ENCODE measurements at regions not wholly inside any gene's neighbourhood (a gene's known extent, or its start where the extent isn't known, plus 50 kb on each side); places are given as distances from the start of the nearest gene placed in this dataset.
A peak's percentile ranks its signal among the peaks of the same experiment; 100 is the strongest.
"Not testable (repeated sequence)": the region's sequence is repeated elsewhere in the genome, so short reads cannot be mapped to it uniquely, and the experiment has no call there.

DNA sequence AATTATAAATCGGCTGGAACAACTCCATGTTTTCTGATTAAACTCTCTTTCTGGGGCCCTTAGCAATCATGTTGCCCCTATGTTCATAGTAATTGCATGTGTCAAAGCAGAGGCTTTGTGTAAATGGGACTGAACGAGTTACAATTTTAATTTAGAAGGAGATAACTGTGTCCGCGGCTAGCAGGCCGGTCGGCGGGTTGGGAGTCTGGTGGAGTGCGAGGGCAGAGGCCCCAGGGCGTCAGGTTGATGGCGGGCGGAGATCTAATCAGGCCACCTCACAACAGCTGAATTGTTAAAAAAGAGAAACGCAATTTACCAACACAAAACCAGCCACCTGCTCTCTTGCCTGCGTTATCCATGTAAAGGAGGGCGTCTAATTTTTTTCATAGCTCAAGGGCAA lies 134.9 kb upstream of the LPCAT1 start:
- Histone ChIP-seq H3K36me3 (ENCODE audit: insufficient read depth, low read length) (no peaks in the 10 kb centered on the region), H3K4me3 (ENCODE audit: low read length) (no peak overlapping the region), H4K20me1 (ENCODE audit: insufficient read depth, low read depth, low read length) (no peaks in the 10 kb centered on the region; the same call in 1 of the 2 replicates), H2AFZ (ENCODE audit: low read length) (no peak overlapping the region), H3K27ac (ENCODE audit: low read length) (no peak overlapping the region), H3K9me3 (ENCODE audit: low read length) (no peaks in the 10 kb centered on the region), H3K4me1 (ENCODE audit: low read length) (peaks cover 13% of the 10 kb centered on the region), H3K4me2 (ENCODE audit: low read depth, low read length, poor library complexity, severe bottlenecking) (no peak overlapping the region), H3K27me3 (ENCODE audit: low read length) (no peaks in the 10 kb centered on the region), H3K79me2 (ENCODE audit: low read length) (no peaks in the 10 kb centered on the region), H3K9ac (ENCODE audit: low read length) (no peak overlapping the region), H3K9me2 (replicated peaks; ENCODE audit: insufficient read depth, low read length) (no peaks in the 10 kb centered on the region)
- DNase-seq: no peak

GRCh38 chr5:1657161-1657741 lies 133.5 kb upstream of the LPCAT1 start:
- peaks cover 27% of the 10 kb centered on the region for H3K4me1 ChIP-seq (ENCODE audit: low read length)
- H3K4me2 ChIP-seq (ENCODE audit: low read depth, low read length, poor library complexity, severe bottlenecking): no peak overlapping the region
- H3K36me3 ChIP-seq (ENCODE audit: insufficient read depth, low read length): no peaks in the 10 kb centered on the region
- H4K20me1 ChIP-seq (ENCODE audit: insufficient read depth, low read depth, low read length): no peaks in the 10 kb centered on the region; the same call in 1 of the 2 replicates
- no peak overlapping the region for H3K9ac ChIP-seq (ENCODE audit: low read length)
- H2AFZ ChIP-seq (ENCODE audit: low read length): no peak overlapping the region
- H3K27me3 ChIP-seq (ENCODE audit: low read length): no peaks in the 10 kb centered on the region
- no peak overlapping the region for H3K4me3 ChIP-seq (ENCODE audit: low read length)
- no peaks in the 10 kb centered on the region for H3K9me3 ChIP-seq (ENCODE audit: low read length)
- no peaks in the 10 kb centered on the region for H3K9me2 ChIP-seq (replicated peaks; ENCODE audit: insufficient read depth, low read length)
- DNase-seq: no peak
- H3K27ac ChIP-seq (ENCODE audit: low read length): no peak overlapping the region
- H3K79me2 ChIP-seq (ENCODE audit: low read length): no peaks in the 10 kb centered on the region

- H4K20me1 ChIP-seq (ENCODE audit: insufficient read depth, low read depth, low read length): no peaks in the 10 kb centered on the region; the same call in 1 of the 2 replicates
- no peak overlapping the region for H3K9ac ChIP-seq (ENCODE audit: low read length)
- H3K27ac ChIP-seq (ENCODE audit: low read length): no peak overlapping the region
- H3K4me3 ChIP-seq (ENCODE audit: low read length): no peak overlapping the region
- no peaks in the 10 kb centered on the region for H3K36me3 ChIP-seq (ENCODE audit: insufficient read depth, low read length)
- DNase-seq: no peak
- H3K9me2 ChIP-seq (replicated peaks; ENCODE audit: insufficient read depth, low read length): no peaks in the 10 kb centered on the region
- H3K9me3 ChIP-seq (ENCODE audit: low read length): no peaks in the 10 kb centered on the region
- no peaks in the 10 kb centered on the region for H3K79me2 ChIP-seq (ENCODE audit: low read length)
- no peak overlapping the region for H3K4me2 ChIP-seq (ENCODE audit: low read depth, low read length, poor library complexity, severe bottlenecking)
- no peaks in the 10 kb centered on the region for H3K27me3 ChIP-seq (ENCODE audit: low read length)
- no peak overlapping the region for H2AFZ ChIP-seq (ENCODE audit: low read length)
- peaks cover 31% of the 10 kb centered on the region for H3K4me1 ChIP-seq (ENCODE audit: low read length)
Measured at GRCh38 chr5:1656271-1656975, 132.7 kb upstream of the LPCAT1 start.

DNA sequence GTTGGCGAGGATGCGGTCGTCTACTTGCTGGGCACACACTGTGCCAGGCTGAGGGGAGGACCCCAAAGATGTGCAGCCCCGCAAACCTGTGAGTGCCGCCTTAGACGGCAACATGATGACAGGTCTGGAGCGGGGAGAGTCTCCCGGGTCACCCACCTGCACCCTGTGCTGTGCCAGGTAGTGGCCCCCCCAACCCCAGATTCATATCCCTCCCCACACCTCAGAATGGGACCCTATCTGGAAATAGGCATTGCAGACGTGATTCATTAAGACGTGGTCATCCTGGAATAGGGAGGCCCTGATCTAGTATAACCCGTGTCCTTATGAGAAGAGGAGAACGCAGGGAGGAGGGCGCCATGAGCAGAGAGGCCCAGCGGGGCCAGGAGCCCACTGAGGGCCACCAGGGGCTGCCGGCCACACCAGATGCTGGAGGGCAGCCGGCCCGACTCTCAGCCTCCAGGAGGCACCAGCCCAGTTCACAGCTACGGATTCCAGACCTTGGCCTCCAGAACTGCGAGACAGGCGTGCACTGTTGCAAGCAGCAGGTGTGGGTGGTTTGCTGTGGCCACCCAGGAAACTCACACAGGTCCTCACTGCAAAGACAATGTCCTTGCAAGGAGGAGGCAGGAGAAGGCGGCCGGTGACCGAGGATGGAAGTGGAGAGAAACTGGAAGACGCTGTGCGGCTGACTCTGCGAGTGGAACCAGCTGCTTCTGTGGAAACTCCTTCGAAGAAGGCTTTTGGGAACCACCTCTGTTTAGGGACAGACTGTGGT lies 131.9 kb upstream of the LPCAT1 start:
- Histone ChIP-seq H3K4me1 (ENCODE audit: low read length) (peaks cover 31% of the 10 kb centered on the region), H3K9me3 (ENCODE audit: low read length) (no peaks in the 10 kb centered on the region), H3K27ac (ENCODE audit: low read length) (no peak overlapping the region), H3K4me3 (ENCODE audit: low read length) (no peak overlapping the region), H3K4me2 (ENCODE audit: low read depth, low read length, poor library complexity, severe bottlenecking) (no peak overlapping the region), H2AFZ (ENCODE audit: low read length) (no peak overlapping the region), H4K20me1 (ENCODE audit: insufficient read depth, low read depth, low read length) (no peaks in the 10 kb centered on the region; the same call in 1 of the 2 replicates), H3K9ac (ENCODE audit: low read length) (no peak overlapping the region), H3K79me2 (ENCODE audit: low read length) (no peaks in the 10 kb centered on the region), H3K36me3 (ENCODE audit: insufficient read depth, low read length) (no peaks in the 10 kb centered on the region), H3K27me3 (ENCODE audit: low read length) (no peaks in the 10 kb centered on the region), H3K9me2 (replicated peaks; ENCODE audit: insufficient read depth, low read length) (no peaks in the 10 kb centered on the region)
- no peak for DNase-seq

DNA sequence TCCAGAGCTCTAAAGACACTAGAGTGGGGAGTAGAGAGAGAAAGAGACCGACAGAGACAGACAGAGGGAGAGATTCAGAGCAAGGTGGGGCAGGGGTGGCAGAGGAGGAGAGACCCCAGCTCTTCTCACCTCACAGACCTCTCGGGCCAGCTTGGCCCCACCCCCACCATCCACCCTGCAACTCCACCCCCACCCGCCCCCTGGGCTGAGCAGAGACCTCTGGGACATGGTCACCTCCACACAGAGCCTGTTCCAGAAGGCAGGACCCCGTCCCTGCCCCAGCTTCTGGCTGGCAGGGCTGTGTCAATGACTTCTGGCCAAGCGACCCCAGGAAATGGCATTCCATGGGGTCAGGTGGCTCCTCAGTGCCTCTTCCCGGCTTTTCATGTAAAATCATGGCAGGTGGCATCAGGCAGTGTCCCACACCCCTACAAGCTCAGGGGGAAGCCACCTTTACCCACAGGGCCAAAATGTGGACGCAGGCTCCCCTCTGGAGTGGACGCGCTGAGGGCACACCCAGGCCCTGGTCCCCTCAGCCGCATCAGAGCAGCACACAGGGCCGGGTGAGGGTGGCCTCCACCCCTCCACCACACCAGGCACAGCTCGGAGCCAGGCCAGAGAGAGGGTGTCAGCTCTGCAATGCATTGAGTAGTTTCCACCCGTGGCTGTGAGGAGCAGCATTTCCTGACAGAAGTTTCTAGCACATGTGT lies 131.2 kb upstream of the LPCAT1 start:
- Histone ChIP-seq H4K20me1 (ENCODE audit: insufficient read depth, low read depth, low read length) (no peaks in the 10 kb centered on the region; the same call in 1 of the 2 replicates), H3K4me2 (ENCODE audit: low read depth, low read length, poor library complexity, severe bottlenecking) (peak overlapping the region; percentile 70), H3K27ac (ENCODE audit: low read length) (no peak overlapping the region), H3K4me1 (ENCODE audit: low read length) (peaks cover 31% of the 10 kb centered on the region), H3K79me2 (ENCODE audit: low read length) (no peaks in the 10 kb centered on the region), H3K9me3 (ENCODE audit: low read length) (no peaks in the 10 kb centered on the region), H3K36me3 (ENCODE audit: insufficient read depth, low read length) (no peaks in the 10 kb centered on the region), H3K4me3 (ENCODE audit: low read length) (no peak overlapping the region), H3K9me2 (replicated peaks; ENCODE audit: insufficient read depth, low read length) (no peaks in the 10 kb centered on the region), H2AFZ (ENCODE audit: low read length) (no peak overlapping the region), H3K27me3 (ENCODE audit: low read length) (no peaks in the 10 kb centered on the region), H3K9ac (ENCODE audit: low read length) (no peak overlapping the region)
- DNase-seq: no peak

DNA sequence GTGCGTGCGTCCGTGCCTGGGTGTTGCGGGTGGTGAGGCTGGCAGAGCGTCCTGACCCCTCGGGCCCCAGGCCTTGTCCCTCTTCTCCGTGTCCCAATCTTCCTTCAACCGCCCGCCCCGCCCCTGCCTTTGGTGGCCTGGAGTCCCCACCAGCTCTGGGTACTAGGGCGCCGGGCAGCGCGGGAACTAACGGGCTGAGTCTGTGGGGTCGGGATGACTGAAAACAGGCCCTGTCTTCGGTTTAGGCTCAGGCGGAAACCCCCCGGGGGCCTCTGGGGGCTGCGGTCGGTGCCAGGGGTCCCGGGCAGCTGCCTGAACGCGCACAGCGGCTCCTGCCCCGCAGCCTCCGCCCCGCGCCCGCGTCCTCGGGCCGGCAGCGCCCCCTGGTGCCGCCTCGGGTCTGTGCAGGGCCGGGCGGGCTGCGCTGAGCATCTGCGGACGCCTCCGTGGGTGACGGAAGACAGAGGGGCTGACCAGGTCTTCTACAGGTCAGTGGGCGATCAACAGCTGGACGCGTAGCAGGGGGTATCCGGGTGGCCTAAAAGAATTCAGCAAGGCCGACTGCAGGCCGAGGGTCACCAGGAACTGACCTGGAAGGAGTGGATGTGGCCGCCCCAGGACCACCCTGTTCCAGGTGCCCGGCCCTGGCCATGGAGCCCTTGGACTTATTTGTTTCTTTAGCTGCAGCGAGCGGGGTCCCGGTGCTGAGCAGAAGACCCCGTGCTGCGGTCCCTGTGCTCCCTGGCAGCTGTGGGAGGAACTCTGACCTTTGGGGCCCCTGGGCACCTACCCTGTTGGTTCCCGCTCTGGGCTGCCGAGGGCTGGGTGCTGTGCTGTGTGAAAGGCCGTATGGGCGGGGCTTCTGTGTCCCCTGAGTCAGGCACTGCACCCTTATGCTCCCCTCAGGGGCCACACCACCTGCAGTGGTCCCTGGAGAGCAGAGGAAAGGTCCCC lies 130.2 kb upstream of the LPCAT1 start:
- H3K4me2 ChIP-seq (ENCODE audit: low read depth, low read length, poor library complexity, severe bottlenecking): peak overlapping the region; percentile 70
- peak overlapping the region; percentile 61; the same call in 1 of the 2 replicates for H3K4me3 ChIP-seq (ENCODE audit: low read length)
- H3K36me3 ChIP-seq (ENCODE audit: insufficient read depth, low read length); H4K20me1 ChIP-seq (ENCODE audit: insufficient read depth, low read depth, low read length); H3K27ac ChIP-seq (ENCODE audit: low read length); H3K9me3 ChIP-seq (ENCODE audit: low read length); H3K27me3 ChIP-seq (ENCODE audit: low read length); H3K79me2 ChIP-seq (ENCODE audit: low read length); H2AFZ ChIP-seq (ENCODE audit: low read length); H3K9me2 ChIP-seq (replicated peaks; ENCODE audit: insufficient read depth, low read length): not testable (repeated sequence)
- peak; percentile 83 for DNase-seq
- peaks cover 31% of the 10 kb centered on the region for H3K4me1 ChIP-seq (ENCODE audit: low read length)
- H3K9ac ChIP-seq (ENCODE audit: low read length): peak overlapping the region; percentile 63

DNA sequence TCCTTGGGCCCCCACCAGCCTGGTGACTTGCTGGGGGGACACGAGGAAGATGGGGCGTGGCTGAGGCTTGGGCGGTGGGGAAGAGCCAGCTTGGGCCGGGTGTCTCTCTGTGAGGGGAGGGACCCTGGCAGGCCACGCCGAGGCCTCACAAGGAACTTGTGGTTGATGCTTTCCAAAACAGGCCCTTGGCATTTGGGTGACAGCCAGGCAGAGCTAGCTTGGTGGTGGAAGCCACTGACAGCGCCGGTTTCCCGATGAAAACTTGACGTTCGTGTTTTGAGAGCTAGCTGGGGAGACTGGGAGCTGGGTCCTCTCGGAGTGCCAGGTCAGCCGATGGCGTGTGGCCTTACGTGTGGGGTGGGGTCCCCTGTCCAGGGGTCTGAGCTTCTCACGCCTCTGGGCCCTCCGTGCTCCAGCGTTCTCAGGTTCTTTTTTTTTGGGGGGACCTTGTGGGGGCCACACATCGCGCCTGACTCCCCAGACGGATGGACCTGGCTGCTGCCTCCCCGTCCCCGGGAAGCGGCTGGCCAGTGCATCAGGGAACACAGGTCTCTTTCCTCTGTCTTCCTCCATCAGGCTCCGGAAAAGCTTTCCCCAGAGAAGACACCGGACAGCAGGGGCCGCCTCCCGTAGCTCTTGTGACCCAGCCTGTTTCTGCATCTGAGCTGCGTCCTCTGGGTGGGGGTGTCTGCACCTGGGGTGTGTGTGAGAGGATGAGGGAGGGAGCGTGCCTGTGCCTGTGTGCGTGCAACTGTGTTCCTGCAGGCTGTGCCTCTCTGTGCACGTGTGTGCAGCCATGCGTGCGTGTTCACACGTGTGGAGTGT lies 129.3 kb upstream of the LPCAT1 start:
- H3K36me3 ChIP-seq (ENCODE audit: insufficient read depth, low read length): no peaks in the 10 kb centered on the region
- H3K27ac ChIP-seq (ENCODE audit: low read length): no peak overlapping the region
- H3K9me2 ChIP-seq (replicated peaks; ENCODE audit: insufficient read depth, low read length): no peaks in the 10 kb centered on the region
- no peaks in the 10 kb centered on the region for H3K27me3 ChIP-seq (ENCODE audit: low read length)
- H2AFZ ChIP-seq (ENCODE audit: low read length): no peak overlapping the region
- no peaks in the 10 kb centered on the region for H3K9me3 ChIP-seq (ENCODE audit: low read length)
- DNase-seq: peak; percentile 76
- H4K20me1 ChIP-seq (ENCODE audit: insufficient read depth, low read depth, low read length): no peaks in the 10 kb centered on the region; the same call in 1 of the 2 replicates
- peak overlapping the region; percentile 63 for H3K9ac ChIP-seq (ENCODE audit: low read length)
- peak overlapping the region; percentile 61 for H3K4me3 ChIP-seq (ENCODE audit: low read length)
- no peaks in the 10 kb centered on the region for H3K79me2 ChIP-seq (ENCODE audit: low read length)
- peak overlapping the region; percentile 70 for H3K4me2 ChIP-seq (ENCODE audit: low read depth, low read length, poor library complexity, severe bottlenecking)
- peaks cover 31% of the 10 kb centered on the region for H3K4me1 ChIP-seq (ENCODE audit: low read length)

All from Karpas-422 (cell line).